Muscle of leg (tissue), 3 donors: ENCODE measurements at regions not wholly inside any gene's neighbourhood (a gene's known extent, or its start where the extent isn't known, plus 50 kb on each side); places are given as distances from the start of the nearest gene placed in this dataset.

Source experiments
- DNase-seq: peaks from one replicate; pipeline ENCODE4 v3.0.0; 2013
- H3K27ac ChIP-seq: one replicate; pipeline ENCODE4 v1.5.1; 2013; ENCODE audit warnings: mild to moderate bottlenecking, low read length, control low read depth
- H3K27me3 ChIP-seq: one replicate; pipeline ENCODE4 v1.6.1; 2013; ENCODE audit warnings: low read length; ENCODE audit not compliant: control insufficient read depth, insufficient read depth
- H3K36me3 ChIP-seq: one replicate; pipeline ENCODE4 v1.6.1; 2013; ENCODE audit warnings: low read length; ENCODE audit not compliant: control insufficient read depth, insufficient read depth
- H3K4me1 ChIP-seq: one replicate; pipeline ENCODE4 v1.6.1; 2013; ENCODE audit warnings: low read length; ENCODE audit not compliant: control insufficient read depth, insufficient read depth
- H3K4me3 ChIP-seq: one replicate; pipeline ENCODE4 v1.5.1; 2013; ENCODE audit warnings: low read length, control low read depth
- H3K9me3 ChIP-seq: replicated peaks from 2 replicates; pipeline ENCODE4 v1.6.1; 2013; ENCODE audit warnings: low read depth, low read length; ENCODE audit not compliant: control insufficient read depth
- WGBS: methylation state at CpG from one replicate; pipeline ENCODE4 v1.1.5; 2013; ENCODE audit warnings: missing lambda C conversion rate; ENCODE audit not compliant: insufficient coverage; 5-methylcytosine and 5-hydroxymethylcytosine counted together

GRCh38 chr2:152245653-152246052, 70.1 kb upstream of the STAM2 start:
- Histone ChIP-seq H3K9me3 (no peaks in the 10 kb centered on the region), H3K36me3 (no peaks in the 10 kb centered on the region), H3K4me1 (peaks cover 6% of the 10 kb centered on the region), H3K27ac (no peak overlapping the region), H3K4me3 (no peak overlapping the region), H3K27me3 (no peaks in the 10 kb centered on the region)
- DNase-seq: no peak

GRCh38 chr2:152246686-152247336, 71.2 kb upstream of the STAM2 start:
- Histone ChIP-seq H3K27me3 (no peaks in the 10 kb centered on the region), H3K4me3 (no peak overlapping the region), H3K36me3 (no peaks in the 10 kb centered on the region), H3K27ac (no peak overlapping the region), H3K4me1 (peaks cover 6% of the 10 kb centered on the region), H3K9me3 (no peaks in the 10 kb centered on the region)
- 88% methylated on average over 2 of the region's 4 CpGs for WGBS
- no peak for DNase-seq

- no peak overlapping the region for H3K27ac ChIP-seq
- H3K9me3 ChIP-seq: no peaks in the 10 kb centered on the region
- no peak overlapping the region for H3K4me3 ChIP-seq
- H3K36me3 ChIP-seq: no peaks in the 10 kb centered on the region
- peaks cover 6% of the 10 kb centered on the region for H3K4me1 ChIP-seq
- no peak for DNase-seq
- no peaks in the 10 kb centered on the region for H3K27me3 ChIP-seq
- WGBS: no CpG with 5 or more reads among the region's 2 CpGs
Measured at GRCh38 chr2:152247337-152247695, 71.8 kb upstream of the STAM2 start.

- Histone ChIP-seq H3K4me3 (no peak overlapping the region), H3K27me3 (no peaks in the 10 kb centered on the region), H3K9me3 (no peaks in the 10 kb centered on the region), H3K4me1 (no peaks in the 10 kb centered on the region), H3K36me3 (no peaks in the 10 kb centered on the region), H3K27ac (no peak overlapping the region)
- no CpG with 5 or more reads among the region's 3 CpGs for whole genome bisulfite sequencing
- DNase-seq: no peak
Measured at GRCh38 chr2:152250421-152251100, 75.0 kb upstream of the STAM2 start.

- Histone ChIP-seq H3K4me3 (no peak overlapping the region), H3K27me3 (no peaks in the 10 kb centered on the region), H3K9me3 (no peaks in the 10 kb centered on the region), H3K27ac (no peak overlapping the region), H3K4me1 (no peaks in the 10 kb centered on the region), H3K36me3 (no peaks in the 10 kb centered on the region)
- WGBS: 29% methylated on average over 2 of the region's 3 CpGs
- peak; percentile 72 for DNase-seq
Measured at GRCh38 chr2:152251211-152251610, 75.6 kb upstream of the STAM2 start.

- WGBS: no CpG with 5 or more reads among the region's 2 CpGs
- H3K4me3 ChIP-seq: no peak overlapping the region
- H3K9me3 ChIP-seq: no peaks in the 10 kb centered on the region
- H3K36me3 ChIP-seq: no peaks in the 10 kb centered on the region
- H3K4me1 ChIP-seq: no peaks in the 10 kb centered on the region
- no peak for DNase-seq
- H3K27me3 ChIP-seq: no peaks in the 10 kb centered on the region
- no peak overlapping the region for H3K27ac ChIP-seq
Measured at GRCh38 chr2:152251811-152252210, 76.2 kb upstream of the STAM2 start.

- WGBS: 96% methylated on average over 2 of the region's 3 CpGs
- Histone ChIP-seq H3K9me3 (no peaks in the 10 kb centered on the region), H3K4me1 (no peaks in the 10 kb centered on the region), H3K4me3 (no peak overlapping the region), H3K27me3 (no peaks in the 10 kb centered on the region), H3K27ac (no peak overlapping the region), H3K36me3 (no peaks in the 10 kb centered on the region)
- DNase-seq: no peak
Measured at GRCh38 chr2:152254486-152254885, 78.9 kb upstream of the STAM2 start.

GRCh38 chr2:152254976-152255375, 79.4 kb upstream of the STAM2 start:
- Histone ChIP-seq H3K4me1 (no peaks in the 10 kb centered on the region), H3K27me3 (no peaks in the 10 kb centered on the region), H3K9me3 (no peaks in the 10 kb centered on the region), H3K27ac (no peak overlapping the region), H3K4me3 (no peak overlapping the region), H3K36me3 (no peaks in the 10 kb centered on the region)
- no CpG with 5 or more reads among the region's 1 CpG for WGBS
- no peak for DNase-seq

GRCh38 chr2:152255918-152256317, 79.1 kb upstream of the FMNL2 start:
- Histone ChIP-seq H3K27ac (no peak overlapping the region), H3K9me3 (peaks cover under 1% of the 10 kb centered on the region), H3K4me1 (no peaks in the 10 kb centered on the region), H3K4me3 (no peak overlapping the region), H3K27me3 (no peaks in the 10 kb centered on the region), H3K36me3 (no peaks in the 10 kb centered on the region)
- DNase-seq: no peak

GRCh38 chr2:152260939-152261338, 74.0 kb upstream of the FMNL2 start:
- no peaks in the 10 kb centered on the region for H3K36me3 ChIP-seq
- no CpG with 5 or more reads among the region's 4 CpGs for WGBS
- DNase-seq: no peak
- no peak overlapping the region for H3K4me3 ChIP-seq
- no peaks in the 10 kb centered on the region for H3K4me1 ChIP-seq
- H3K9me3 ChIP-seq: peaks cover 3% of the 10 kb centered on the region
- H3K27ac ChIP-seq: no peak overlapping the region
- H3K27me3 ChIP-seq: no peaks in the 10 kb centered on the region

GRCh38 chr2:152263911-152264310, 71.1 kb upstream of the FMNL2 start:
- H3K27ac ChIP-seq: no peak overlapping the region
- H3K27me3 ChIP-seq: no peaks in the 10 kb centered on the region
- H3K4me1 ChIP-seq: no peaks in the 10 kb centered on the region
- no peaks in the 10 kb centered on the region for H3K36me3 ChIP-seq
- no peak for DNase-seq
- H3K4me3 ChIP-seq: no peak overlapping the region
- peaks cover 3% of the 10 kb centered on the region for H3K9me3 ChIP-seq
